Fibroblast of lung (primary cell): ENCODE measurements at regions not wholly inside any gene's neighbourhood (a gene's known extent, or its start where the extent isn't known, plus 50 kb on each side); places are given as distances from the start of the nearest gene placed in this dataset.
"Not testable (repeated sequence)": the region's sequence is repeated elsewhere in the genome, so short reads cannot be mapped to it uniquely, and the experiment has no call there.

Source experiments
- DNase-seq, 2 donors: peaks; one replicate each; pipeline versions ENCODE4 v3.0.0 to v3.0.0-alpha.2; 2010; ENCODE audit warnings: low read depth in 2 of 2
- H2AFZ ChIP-seq: 2 replicates; pipeline ENCODE4 v1.5.1; 2012; ENCODE audit warnings: low read length, control low read depth, inconsistent platforms
- H3K27ac ChIP-seq: 2 replicates; pipeline ENCODE4 v1.5.1; 2011; ENCODE audit warnings: low read length, control low read depth; ENCODE audit not compliant: insufficient read depth
- H3K27me3 ChIP-seq: 2 replicates; pipeline ENCODE4 v1.5.1; 2011; ENCODE audit warnings: mild to moderate bottlenecking, low read length; ENCODE audit not compliant: control insufficient read depth, insufficient read depth
- H3K36me3 ChIP-seq: 2 replicates; pipeline ENCODE4 v1.5.1; 2011; ENCODE audit warnings: low read length; ENCODE audit not compliant: control insufficient read depth, insufficient read depth
- H3K4me1 ChIP-seq: 2 replicates; pipeline ENCODE4 v1.5.1; 2011; ENCODE audit warnings: low read length; ENCODE audit not compliant: control insufficient read depth, insufficient read depth; ENCODE audit errors: extremely low read depth
- H3K4me2 ChIP-seq: 2 replicates; pipeline ENCODE4 v1.5.1; 2011; ENCODE audit warnings: low read length, control low read depth; ENCODE audit not compliant: insufficient read depth; ENCODE audit errors: extremely low read depth
- H3K4me3 ChIP-seq, 4 experiments: fragments of 200-600 bp in 1 of 4; sonication (generic) in 1 of 4; replicated peaks in 1 of 4; 2 replicates each; pipeline ENCODE4 v1.5.1; 2011 to 2016; ENCODE audit warnings: low read length in 4 of 4, low read depth in 3 of 4, mild to moderate bottlenecking in 3 of 4, control low read depth in 2 of 4, inconsistent platforms in 1 of 4, mixed read lengths in 1 of 4; ENCODE audit not compliant: insufficient read depth in 1 of 4; ENCODE audit errors: control extremely low read depth in 1 of 4
- H3K79me2 ChIP-seq: 2 replicates; pipeline ENCODE4 v1.5.1; 2012; ENCODE audit warnings: mild to moderate bottlenecking, low read length, inconsistent platforms; ENCODE audit not compliant: control insufficient read depth, insufficient read depth
- H3K9ac ChIP-seq: 2 replicates; pipeline ENCODE4 v1.5.1; 2011; ENCODE audit warnings: mild to moderate bottlenecking, low read length, control low read depth; ENCODE audit not compliant: insufficient read depth
- H3K9me3 ChIP-seq: 2 replicates; pipeline ENCODE4 v1.5.1; 2012; ENCODE audit warnings: low read depth, low read length; ENCODE audit not compliant: control insufficient read depth, insufficient read depth
- H4K20me1 ChIP-seq: 2 replicates; pipeline ENCODE4 v1.5.1; 2011; ENCODE audit warnings: low read length; ENCODE audit not compliant: control insufficient read depth, insufficient read depth; ENCODE audit errors: extremely low read depth
- CTCF ChIP-seq, 2 donors: IDR thresholded peaks in 1 of 2; conservative IDR thresholded peaks in 1 of 2; 1 replicate in 1 of 2; 2 replicates in 1 of 2; pipeline ENCODE4 v1.5.1; 2011 to 2012; ENCODE audit warnings: low read length in 2 of 2, control low read depth in 1 of 2, inconsistent platforms in 1 of 2, low read depth in 1 of 2, mild to moderate bottlenecking in 1 of 2
- EZH2 ChIP-seq: IDR thresholded peaks from 2 replicates; pipeline ENCODE4 v1.5.1; 2012; ENCODE audit warnings: low read length, control low read depth, mild to moderate bottlenecking; ENCODE audit errors: missing control alignments

- H3K79me2 ChIP-seq: peaks cover 70% of the 10 kb centered on the region
Measured at GRCh38 chr6:56720882-56721281, 78.2 kb upstream of the DST start.

GRCh38 chr6:56720202-56720601, 77.5 kb upstream of the DST start:
- H4K20me1 ChIP-seq, DNase-seq, H3K36me3 ChIP-seq, H3K27me3 ChIP-seq, H2AFZ ChIP-seq, H3K9ac ChIP-seq, H3K9me3 ChIP-seq, H3K27ac ChIP-seq, H3K4me3 ChIP-seq, H3K4me2 ChIP-seq: not testable (repeated sequence)
- Histone ChIP-seq H3K79me2 (peaks cover 66% of the 10 kb centered on the region), H3K4me1 (peaks cover 20% of the 10 kb centered on the region)

More at GRCh38 chr6:56720882-56721281, 78.2 kb upstream of the DST start:
- Histone ChIP-seq H3K4me3 (no peak overlapping the region), H3K9ac (no peak overlapping the region), H3K27me3 (no peaks in the 10 kb centered on the region), H3K9me3 (no peaks in the 10 kb centered on the region), H3K36me3 (no peaks in the 10 kb centered on the region), H4K20me1 (no peaks in the 10 kb centered on the region), H3K27ac (no peak overlapping the region), H2AFZ (no peak overlapping the region), H3K4me2 (no peak overlapping the region), H3K4me1 (peaks cover 15% of the 10 kb centered on the region)
- DNase-seq: no peak
- no peak for TF ChIP-seq CTCF (conservative IDR thresholded peaks at IDR 0.05 in 1 of 2, IDR thresholded peaks at IDR 0.05 in 1 of 2; ENCODE audit: low read depth in 1 of 2, low read length in 2 of 2)
- TF ChIP-seq EZH2: no peak

- peak in 1 of 2 donors; percentile 74 for DNase-seq
- H3K9me3 ChIP-seq, H3K4me2 ChIP-seq, H2AFZ ChIP-seq, H4K20me1 ChIP-seq, H3K4me3 ChIP-seq, H3K27ac ChIP-seq, H3K36me3 ChIP-seq, H3K27me3 ChIP-seq, H3K9ac ChIP-seq: not testable (repeated sequence)
- Histone ChIP-seq H3K79me2 (peaks cover 61% of the 10 kb centered on the region), H3K4me1 (peaks cover 19% of the 10 kb centered on the region)
Measured at GRCh38 chr6:56719315-56720058, 76.8 kb upstream of the DST start.

GRCh38 chr6:56718236-56718635, 75.5 kb upstream of the DST start:
- no peak for DNase-seq
- Histone ChIP-seq H3K4me3 (no peak overlapping the region), H3K9ac (no peak overlapping the region), H4K20me1 (no peaks in the 10 kb centered on the region), H3K27me3 (no peaks in the 10 kb centered on the region), H3K4me2 (no peak overlapping the region), H3K36me3 (no peaks in the 10 kb centered on the region), H3K4me1 (peaks cover 26% of the 10 kb centered on the region), H3K9me3 (no peaks in the 10 kb centered on the region), H2AFZ (no peak overlapping the region), H3K27ac (no peak overlapping the region), H3K79me2 (peaks cover 64% of the 10 kb centered on the region)
- TF ChIP-seq CTCF (conservative IDR thresholded peaks at IDR 0.05 in 1 of 2, IDR thresholded peaks at IDR 0.05 in 1 of 2; ENCODE audit: low read depth in 1 of 2, low read length in 2 of 2) (no peak), EZH2 (no peak)
